ENCODE measurements at regions not wholly inside any gene's neighbourhood (a gene's known extent, or its start where the extent isn't known, plus 50 kb on each side); places are given as distances from the start of the nearest gene placed in this dataset.
"Not testable (repeated sequence)": the region's sequence is repeated elsewhere in the genome, so short reads cannot be mapped to it uniquely, and the experiment has no call there.

DNA sequence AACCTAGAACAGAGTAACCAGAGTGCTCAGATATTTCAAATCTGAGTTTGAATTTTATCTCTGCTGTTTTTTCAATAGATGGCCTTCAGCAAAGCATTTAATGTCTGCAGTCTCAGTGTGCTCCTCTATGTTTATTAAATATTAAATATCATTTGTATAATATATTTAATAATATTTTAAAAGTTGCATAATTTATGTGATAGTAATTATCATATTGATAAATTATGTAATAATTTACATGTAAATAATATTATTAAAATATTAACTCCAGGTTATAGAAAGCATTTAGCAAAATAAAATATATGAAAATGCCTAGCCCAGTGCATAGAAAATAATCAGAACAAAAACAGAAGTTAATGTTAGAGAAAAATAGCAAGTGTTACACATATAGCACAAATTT lies 930.0 kb upstream of the SLC35B3 start:
- DNase-seq, result no peak

- DNase-seq, result no peak
These were observed 926.4 kb upstream of the SLC35B3 start for GRCh38 chr6:9361749-9362148.

DNA sequence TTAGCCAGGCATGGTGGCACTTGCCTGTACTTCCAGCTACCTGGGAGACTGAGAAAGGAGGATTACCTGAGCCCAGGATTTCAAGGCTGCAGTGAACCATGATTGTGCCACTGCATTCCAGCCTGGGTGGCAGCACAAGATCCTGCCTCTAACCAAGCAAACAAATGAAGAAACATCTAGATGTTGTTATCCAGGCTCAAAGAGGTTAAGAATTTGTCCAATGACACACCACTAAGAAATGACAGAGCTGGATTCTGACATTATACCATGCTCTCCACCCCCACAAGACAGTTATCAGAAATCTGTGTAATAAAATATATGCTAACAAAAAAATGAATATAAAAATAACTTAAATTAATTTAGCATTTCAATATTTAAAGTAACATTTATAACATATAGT lies 925.5 kb upstream of the SLC35B3 start:
- DNase-seq, result no peak

GRCh38 chr6:9347608-9348007 lies 912.3 kb upstream of the SLC35B3 start:
- no peak for DNase-seq

DNA sequence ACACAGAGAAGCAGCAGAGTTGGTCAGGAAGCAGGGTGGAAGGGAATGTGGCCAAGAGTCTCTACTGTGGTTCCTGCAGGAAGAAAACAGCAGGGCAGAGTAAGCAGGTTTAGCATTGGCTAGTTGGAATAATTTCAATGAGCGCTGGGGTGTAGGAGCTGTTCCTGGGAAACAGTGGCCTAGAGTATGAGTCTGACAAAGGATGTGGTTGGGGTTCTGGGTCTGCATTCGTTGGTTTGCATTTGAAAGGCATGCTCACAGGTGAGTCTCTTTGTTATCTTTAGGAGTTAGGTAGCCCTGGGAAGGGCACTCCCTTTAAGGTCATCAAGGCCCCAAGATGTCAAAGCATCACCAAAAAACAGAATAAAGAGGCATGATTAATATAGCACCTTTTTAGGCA lies 911.6 kb upstream of the SLC35B3 start:
- DNase-seq, result no peak

DNA sequence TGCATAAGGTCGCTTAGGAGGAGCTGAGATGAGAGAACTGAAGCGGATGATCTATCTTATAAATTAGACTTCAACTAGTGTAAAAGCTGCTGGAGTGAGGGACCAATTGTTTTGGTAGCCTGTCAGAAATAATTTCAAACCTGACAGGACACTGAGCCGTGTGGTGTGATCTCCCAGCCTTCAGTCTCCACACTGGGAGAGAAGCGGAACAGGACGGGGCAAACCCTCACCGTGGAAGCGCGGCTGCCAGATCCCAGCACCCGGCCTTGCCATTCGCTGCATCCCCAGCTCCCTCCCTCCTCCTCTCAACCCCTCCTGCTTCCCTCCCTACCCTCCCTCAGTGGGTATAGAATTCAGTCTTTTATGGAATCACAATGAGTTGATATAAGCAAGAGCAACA lies 900.1 kb upstream of the SLC35B3 start:
- no peak for DNase-seq

- no peak for DNase-seq
These were observed 899.6 kb upstream of the SLC35B3 start for GRCh38 chr6:9334979-9335378.

DNA sequence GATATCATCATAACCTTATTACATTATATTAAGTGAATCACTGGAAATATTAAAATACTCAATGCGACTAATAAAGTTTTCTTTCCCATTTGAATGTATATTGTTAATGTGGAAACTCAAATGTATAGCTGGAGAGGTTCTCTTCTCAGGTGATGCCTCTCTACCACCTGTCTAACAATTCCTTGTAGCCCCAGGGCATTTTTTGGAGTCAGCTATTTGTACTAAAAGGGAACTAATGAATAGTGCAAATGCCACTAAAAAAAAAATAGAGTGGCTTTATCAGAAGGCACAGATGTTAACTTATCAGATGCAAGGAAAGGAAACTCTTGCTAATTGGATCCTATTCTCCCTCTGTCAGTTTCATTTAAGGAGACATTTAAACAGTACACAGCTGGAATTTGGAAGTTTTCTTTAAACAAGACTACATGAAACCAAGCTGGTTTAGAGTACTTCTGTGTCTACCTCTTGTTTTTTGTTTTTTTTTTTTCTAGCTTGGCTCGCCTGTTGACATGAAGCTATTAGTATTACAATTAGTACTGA lies 897.0 kb upstream of the SLC35B3 start:
- DNase-seq, result no peak

DNA sequence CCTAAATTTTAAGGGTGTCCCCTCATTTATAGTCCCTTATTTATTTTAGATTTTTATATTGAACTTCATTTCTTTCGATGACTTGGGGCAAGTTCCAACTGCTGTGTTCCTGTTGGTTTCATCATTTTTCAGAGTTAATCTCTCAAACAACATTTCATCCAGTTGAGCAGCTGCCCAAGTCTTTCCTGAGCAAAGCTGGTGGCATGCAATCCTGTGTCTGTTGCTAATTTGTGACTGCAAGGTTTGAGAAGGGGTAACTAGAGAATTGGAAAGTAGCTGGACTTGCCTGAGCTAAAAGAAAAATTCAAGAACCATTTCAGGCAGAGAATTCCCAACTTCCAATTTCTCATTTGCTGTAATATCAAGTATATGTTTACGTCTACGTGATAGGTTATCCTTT lies 881.5 kb upstream of the SLC35B3 start:
- no peak for DNase-seq

DNA sequence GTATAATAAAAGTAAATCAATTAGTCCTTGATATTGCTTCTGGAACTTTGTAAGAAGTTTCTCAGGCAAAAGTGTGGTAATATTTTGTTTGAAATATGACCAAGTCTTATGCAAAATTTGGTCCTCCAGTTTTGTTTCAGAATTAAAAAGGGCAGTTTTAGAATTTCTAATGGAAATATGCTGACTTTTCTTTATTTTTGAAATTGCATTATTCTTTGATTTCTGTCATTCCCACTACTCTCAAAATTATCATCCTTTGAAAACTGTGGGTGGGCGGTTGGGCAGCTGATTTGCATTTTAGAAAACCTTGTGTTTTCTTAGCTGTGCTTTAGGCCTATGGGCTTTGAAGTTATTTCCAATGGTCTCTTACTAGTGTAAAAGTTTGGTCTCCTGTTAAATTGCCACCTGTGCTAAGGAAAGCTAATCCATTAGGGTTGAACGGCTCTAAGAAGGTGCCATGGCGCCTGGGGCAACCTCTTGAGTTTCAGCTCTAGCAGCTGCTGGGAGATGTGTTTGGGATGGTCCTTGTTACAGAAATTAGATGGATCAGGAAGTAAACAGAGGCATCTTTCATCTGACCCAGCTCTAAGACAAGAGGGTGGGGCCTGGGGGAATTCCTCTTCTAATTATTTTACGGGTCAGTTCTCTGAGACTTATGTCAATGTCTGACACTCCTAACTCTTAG lies 880.8 kb upstream of the SLC35B3 start:
- DNase-seq, result no peak

GRCh38 chr6:9308284-9308683 lies 872.9 kb upstream of the SLC35B3 start:
- no peak for DNase-seq

- DNase-seq, result no peak
These were observed 872.4 kb upstream of the SLC35B3 start for GRCh38 chr6:9307786-9308185.

DNA sequence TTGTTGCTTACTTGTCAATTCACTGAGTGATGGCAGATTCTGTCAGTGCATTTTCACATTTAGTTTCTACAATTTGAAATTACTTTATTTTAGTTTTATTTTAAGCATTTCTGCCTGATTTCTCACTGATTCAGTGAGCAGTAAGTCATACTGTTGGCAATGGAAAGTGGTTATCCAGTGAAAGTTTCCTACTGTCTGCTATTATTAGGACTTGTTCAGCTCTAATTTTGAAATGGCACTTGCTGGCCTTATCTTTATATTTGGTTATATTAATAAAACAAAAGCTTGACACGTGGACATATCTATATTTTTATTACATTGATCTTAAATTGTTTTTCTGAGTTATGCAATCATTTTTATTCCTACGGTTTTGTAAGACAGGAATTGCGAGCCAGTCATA lies 871.8 kb upstream of the SLC35B3 start:
- DNase-seq, result no peak

DNA sequence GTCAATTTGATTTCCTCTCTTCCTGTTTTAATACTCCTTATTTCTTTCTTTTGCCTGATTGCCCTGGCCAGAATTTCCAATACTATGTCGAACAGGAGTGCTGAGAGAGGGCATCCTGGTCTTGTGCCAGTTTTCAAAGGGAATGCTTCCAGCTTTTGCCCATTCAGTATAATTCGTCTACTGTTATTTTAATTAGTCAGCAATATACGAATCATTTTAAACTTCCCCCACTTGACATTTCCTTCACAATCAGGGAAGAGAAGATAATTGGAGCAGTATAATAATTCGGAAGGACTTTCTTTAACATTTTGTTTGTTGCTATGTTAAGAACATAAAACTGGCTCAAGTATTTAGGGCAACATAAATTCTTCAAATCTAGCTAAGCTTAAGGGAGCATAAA lies 860.3 kb upstream of the SLC35B3 start:
- DNase-seq, result no peak

GRCh38 chr6:9292975-9293374 lies 857.6 kb upstream of the SLC35B3 start:
- no peak for DNase-seq

GRCh38 chr6:9290342-9290741 lies 855.0 kb upstream of the SLC35B3 start:
- not testable (repeated sequence) for DNase-seq

DNA sequence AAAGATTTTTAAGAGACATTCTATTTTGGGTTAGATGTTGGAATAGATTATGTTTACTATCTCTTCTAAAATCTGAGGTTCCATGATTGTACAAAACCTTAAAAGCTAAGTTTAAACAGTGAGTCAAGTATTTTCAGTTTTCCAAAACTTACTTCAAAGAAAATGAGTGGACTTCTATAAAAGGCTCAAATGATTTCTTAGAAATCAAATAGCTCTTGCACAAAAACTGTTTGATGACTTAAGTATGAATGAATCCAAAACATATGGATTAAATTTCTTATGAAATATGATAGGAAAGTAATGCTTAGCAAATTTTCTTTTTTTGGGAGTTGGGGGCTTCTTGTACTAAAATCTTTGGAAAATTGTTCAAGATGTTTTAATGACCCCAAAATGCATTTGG lies 837.3 kb upstream of the SLC35B3 start:
- no peak for DNase-seq

GRCh38 chr6:9266741-9267140 lies 831.4 kb upstream of the SLC35B3 start:
- DNase-seq, result no peak

DNA sequence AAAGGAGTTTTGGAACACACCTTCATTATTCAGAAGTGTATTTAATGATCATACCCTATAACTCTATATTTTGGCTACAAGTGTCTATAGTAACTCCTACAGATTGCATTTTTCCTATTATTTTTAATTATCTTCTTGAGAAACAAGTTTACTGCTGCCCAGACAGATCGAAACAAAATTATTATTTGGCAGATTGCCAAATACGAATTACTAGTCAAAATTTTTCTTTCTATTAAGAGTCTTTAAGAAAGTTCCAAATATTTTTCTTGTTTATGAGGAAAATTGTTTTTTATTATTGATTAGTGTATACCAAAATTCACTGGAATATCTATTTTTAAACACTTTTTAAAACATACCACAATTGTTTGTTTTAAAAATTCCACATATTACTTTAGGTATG lies 821.9 kb upstream of the SLC35B3 start:
- DNase-seq, result no peak

DNA sequence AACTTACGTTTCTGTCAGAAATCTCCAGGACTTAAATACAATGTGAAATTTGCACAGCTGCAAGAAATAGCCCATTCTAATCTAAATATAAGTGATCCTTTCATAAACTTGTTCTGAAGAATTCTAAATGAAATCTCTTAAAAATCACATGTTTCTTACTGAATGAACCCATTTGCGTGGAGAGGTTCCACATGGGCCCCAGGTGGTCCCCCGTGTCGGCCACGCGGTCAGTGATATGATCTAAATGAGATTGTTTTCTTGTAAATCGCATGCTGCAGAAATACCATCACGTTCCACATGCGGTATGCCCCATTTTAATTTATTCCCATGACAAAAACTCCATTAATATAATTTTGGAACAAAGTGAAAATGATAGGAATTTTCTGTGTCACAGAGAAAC lies 818.9 kb upstream of the SLC35B3 start:
- DNase-seq, result no peak

DNA sequence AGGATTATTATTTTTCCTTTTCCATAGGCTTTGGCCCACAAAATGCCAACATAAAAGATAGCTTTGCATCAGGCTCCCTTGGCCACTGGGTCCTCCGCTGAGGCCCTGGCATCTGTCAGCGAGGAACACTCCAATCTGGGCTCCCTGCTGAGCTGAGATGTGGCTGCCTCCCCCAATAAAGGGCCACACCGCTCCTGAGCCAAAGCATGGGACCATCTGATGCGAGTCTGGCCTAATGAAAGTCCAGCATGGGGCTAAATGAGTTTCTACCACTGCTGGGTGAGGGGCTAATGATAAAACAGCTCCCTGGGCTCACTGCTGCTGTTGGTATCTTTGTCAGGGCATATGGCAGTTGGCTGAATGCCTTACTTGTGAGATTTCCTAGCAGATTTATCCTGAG lies 817.5 kb upstream of the SLC35B3 start:
- DNase-seq, result no peak

- peak; percentile 84 for DNase-seq
These were observed 815.5 kb upstream of the SLC35B3 start for GRCh38 chr6:9250852-9251251.

DNA sequence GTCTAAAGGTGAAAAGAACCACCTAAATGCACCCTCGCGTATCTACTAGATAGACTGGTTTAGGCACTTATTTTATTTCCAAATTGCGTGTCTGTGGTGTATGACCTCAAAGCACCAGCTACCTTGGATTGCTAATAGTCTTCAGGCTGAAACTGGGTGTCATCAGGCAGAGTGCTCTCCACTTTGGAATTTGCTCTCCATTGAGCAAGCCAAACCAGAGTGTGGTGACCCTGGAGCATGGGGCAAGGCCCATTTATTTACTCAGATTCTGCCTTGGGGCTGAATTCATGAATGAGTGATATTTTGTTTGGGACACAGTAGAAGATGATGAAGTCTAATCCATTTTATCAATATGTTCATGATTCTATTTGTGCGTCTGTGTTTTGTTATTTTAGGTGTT lies 812.8 kb upstream of the SLC35B3 start:
- peak; percentile 80 for DNase-seq

- no peak for DNase-seq
These were observed 805.5 kb upstream of the SLC35B3 start for GRCh38 chr6:9240861-9241260.

DNA sequence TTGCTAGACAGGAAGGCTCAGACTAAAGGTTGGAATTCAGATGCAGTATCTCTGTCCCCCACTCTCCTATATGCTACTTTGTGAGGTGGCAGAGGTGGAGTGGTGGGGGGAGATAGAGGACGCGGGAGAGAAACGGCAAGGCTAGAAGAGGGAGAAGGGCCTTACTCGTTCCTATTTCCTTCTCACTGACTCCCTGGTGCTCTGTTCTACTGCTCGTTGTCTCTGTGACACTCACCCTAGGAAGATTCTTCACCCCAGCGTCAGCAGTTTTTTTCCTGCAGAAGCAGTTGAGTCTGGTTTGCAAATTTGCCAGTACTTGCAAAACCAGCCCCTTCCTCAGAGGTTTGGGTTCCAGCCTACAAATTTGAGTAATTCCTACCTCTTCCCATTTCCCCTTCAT lies 801.1 kb upstream of the SLC35B3 start:
- peak; percentile 61 for DNase-seq

Data from islet precursor cell (in vitro differentiated cells).